WTC11 (cell line): ENCODE measurements at regions not wholly inside any gene's neighbourhood (a gene's known extent, or its start where the extent isn't known, plus 50 kb on each side); places are given as distances from the start of the nearest gene placed in this dataset.

Source experiments
- ATAC-seq: fragments of 200-7000 bp; cut with Tn5 transposase; 2 replicates; pipeline ENCODE4 v1.10.0; 2021; ENCODE audit warnings: mild to moderate bottlenecking, moderate library complexity
- CTCF ChIA-PET: fragments of 300-600 bp; sonication (Branson Sonifier 250); formaldehyde crosslinking; loops from one replicate; lab custom pipeline; 2021; ENCODE audit warnings: antibody characterized with exemption; lab: Charles Lee
- POLR2A ChIA-PET: fragments of 350-600 bp; sonication (Branson Sonifier 250); formaldehyde crosslinking; loops from one replicate; lab custom pipeline; 2021; ENCODE audit warnings: antibody characterized with exemption; lab: Charles Lee
- DNase-seq: peaks from one replicate; pipeline ENCODE4 v3.0.0; 2021; ENCODE audit warnings: low spot score
- H3K27ac Mint-ChIP-seq: 2 replicates; pipeline ENCODE4 v1.8.0; 2021; ENCODE audit warnings: mixed read lengths
- H3K27me3 Mint-ChIP-seq: 2 replicates; pipeline ENCODE4 v1.8.0; 2021; ENCODE audit warnings: low read depth, mild to moderate bottlenecking, moderate library complexity, mixed read lengths
- H3K36me3 Mint-ChIP-seq: 2 replicates; pipeline ENCODE4 v1.8.0; 2021; ENCODE audit warnings: mixed read lengths
- H3K4me1 Mint-ChIP-seq: 2 replicates; pipeline ENCODE4 v1.8.0; 2022; ENCODE audit warnings: mixed read lengths
- H3K4me3 Mint-ChIP-seq: 2 replicates; pipeline ENCODE4 v1.8.0; 2021; ENCODE audit warnings: mild to moderate bottlenecking, moderate library complexity, mixed read lengths
- H3K9me3 Mint-ChIP-seq: 2 replicates; pipeline ENCODE4 v1.8.0; 2021; ENCODE audit warnings: mixed read lengths
- AR ChIP-seq: fragments of 250-450 bp; sonication (Bioruptor Pico); IDR thresholded peaks from 2 replicates; pipeline ENCODE4 v1.9.0; 2021; ENCODE audit warnings: mild to moderate bottlenecking
- ATF6 ChIP-seq: sonication (generic); formaldehyde crosslinking; IDR thresholded peaks from 2 replicates; pipeline ENCODE4 v1.8.1; 2023; ENCODE audit warnings: mild to moderate bottlenecking, missing genetic modification reagents
- CTCF ChIP-seq: fragments of 200-600 bp; IDR thresholded peaks from 2 replicates; pipeline ENCODE4 v1.8.0; 2022; ENCODE audit warnings: antibody characterized with exemption
- ELF4 ChIP-seq: sonication (generic); formaldehyde crosslinking; IDR thresholded peaks from 2 replicates; pipeline ENCODE4 v1.8.1; 2022; ENCODE audit warnings: low read depth, mild to moderate bottlenecking, moderate library complexity, missing genetic modification reagents
- EMX1 ChIP-seq: fragments of 250-450 bp; sonication (Bioruptor Pico); IDR thresholded peaks from 2 replicates; pipeline ENCODE4 v1.8.0; 2021; ENCODE audit warnings: mild to moderate bottlenecking
- GTF2I ChIP-seq: fragments of 250-450 bp; sonication (Bioruptor Pico); conservative IDR thresholded peaks from 2 replicates; pipeline ENCODE4 v1.4.0; 2021; ENCODE audit warnings: mild to moderate bottlenecking
- HMGA2 ChIP-seq: fragments of 250-450 bp; sonication (Bioruptor Pico); IDR thresholded peaks from 2 replicates; pipeline ENCODE4 v1.4.0; 2021; ENCODE audit warnings: mild to moderate bottlenecking, moderate library complexity
- JAZF1 ChIP-seq: fragments of 250-450 bp; sonication (Bioruptor Pico); IDR thresholded peaks from 2 replicates; pipeline ENCODE4 v1.9.0; 2021; ENCODE audit warnings: moderate library complexity, mild to moderate bottlenecking, inconsistent platforms
- MXD4 ChIP-seq: fragments of 250-450 bp; sonication (Bioruptor Pico); IDR thresholded peaks from 2 replicates; pipeline ENCODE4 v1.8.0; 2021; ENCODE audit warnings: mild to moderate bottlenecking, moderate library complexity, borderline replicate concordance
- OVOL2 ChIP-seq: fragments of 250-450 bp; sonication (Bioruptor Pico); IDR thresholded peaks from 2 replicates; pipeline ENCODE4 v1.9.0; 2021; ENCODE audit warnings: mild to moderate bottlenecking, borderline replicate concordance
- SMAD3 ChIP-seq: sonication (generic); formaldehyde crosslinking; IDR thresholded peaks from 2 replicates; pipeline ENCODE4 v1.8.0; 2022; ENCODE audit warnings: missing genetic modification reagents, mild to moderate bottlenecking, borderline replicate concordance
- SMAD4 ChIP-seq: sonication (generic); formaldehyde crosslinking; IDR thresholded peaks from 2 replicates; pipeline ENCODE4 v1.8.0; 2022; ENCODE audit warnings: mild to moderate bottlenecking, missing genetic modification reagents
- USF2 ChIP-seq: sonication (generic); formaldehyde crosslinking; IDR thresholded peaks from 2 replicates; pipeline ENCODE4 v1.8.1; 2023; ENCODE audit warnings: mild to moderate bottlenecking, missing genetic modification reagents, moderate library complexity
- ZNF263 ChIP-seq: sonication (generic); formaldehyde crosslinking; IDR thresholded peaks from 2 replicates; pipeline ENCODE4 v1.8.1; 2022; ENCODE audit warnings: low read depth, mild to moderate bottlenecking, moderate library complexity, missing genetic modification reagents
- TF ChIP-seq, protein P1 (sequence below): sonication (generic); formaldehyde crosslinking; IDR thresholded peaks from 2 replicates; pipeline ENCODE4 v1.8.1; 2022; ENCODE audit warnings: low read depth, missing genetic modification reagents, borderline replicate concordance
- TF ChIP-seq, protein P2 (sequence below): sonication (generic); formaldehyde crosslinking; IDR thresholded peaks from 2 replicates; pipeline ENCODE4 v1.8.1; 2023; ENCODE audit warnings: mild to moderate bottlenecking, missing genetic modification reagents, borderline replicate concordance

DNA sequence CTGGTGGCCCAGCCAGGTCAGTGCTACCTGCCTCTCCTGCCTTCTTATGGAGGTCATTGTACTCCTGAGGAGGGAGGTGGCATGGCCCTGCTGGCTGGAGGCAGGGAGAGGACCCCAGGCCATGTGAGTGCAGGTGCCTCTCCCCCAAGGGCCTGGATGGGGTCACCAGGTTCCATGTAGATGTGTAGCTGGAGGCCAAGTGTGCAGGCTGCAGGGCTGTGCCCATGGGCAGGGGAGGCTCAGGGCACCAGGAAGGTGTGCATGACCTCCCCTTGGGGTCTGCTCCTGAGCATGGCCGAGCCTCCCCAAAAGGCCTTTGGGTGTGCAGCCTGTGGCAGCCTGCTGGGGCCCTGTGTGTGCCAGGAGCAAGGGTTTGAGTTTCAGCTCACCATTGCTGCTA is 128.1 kb upstream of the HDAC4 start (continued):
- no peak for TF ChIP-seq HMGA2 (CRISPR knock-in tag)
- no peak for TF ChIP-seq ZNF263 (CRISPR knock-in tag)

DNA sequence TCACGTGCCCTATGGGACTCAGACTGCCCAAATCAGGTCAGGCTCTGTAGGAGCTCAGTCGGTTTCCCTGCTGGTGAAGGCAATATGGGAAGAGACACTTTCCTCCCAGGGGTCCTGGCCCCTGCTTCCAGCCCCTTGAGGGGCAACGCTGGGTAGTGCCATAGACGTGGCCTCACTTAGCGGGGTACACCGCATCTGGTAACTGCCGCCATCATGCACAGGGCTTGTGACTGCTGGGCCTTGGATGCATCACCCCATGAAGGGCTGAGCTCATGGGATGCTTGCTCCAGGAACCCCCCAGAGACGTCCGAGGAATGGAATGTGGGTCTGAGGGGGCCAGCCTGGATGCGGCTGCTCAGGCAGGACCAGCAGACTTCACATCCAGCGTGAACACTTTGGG is 127.3 kb upstream of the HDAC4 start:
- Mint-ChIP-seq H3K4me3 (no peak overlapping the region), H3K4me1 (no peaks in the 10 kb centered on the region), H3K27ac (no peak overlapping the region), H3K36me3 (no peaks in the 10 kb centered on the region), H3K9me3 (peaks cover 3% of the 10 kb centered on the region; the same call in 1 of the 2 replicates), H3K27me3 (peaks cover 4% of the 10 kb centered on the region; the same call in 1 of the 2 replicates)
- ChIA-PET POLR2A (no interaction called here), CTCF (interaction anchor here (1.4 kb wide), 1 partner anchor 11 kb away, joined by 3 read pairs; no protein-coding TSS in a partner anchor)
- ATAC-seq (no peak), DNase-seq (no peak)
- TF ChIP-seq EMX1 (CRISPR knock-in tag) = no peak
- TF ChIP-seq CTCF = no peak
- TF ChIP-seq, protein P1, sequence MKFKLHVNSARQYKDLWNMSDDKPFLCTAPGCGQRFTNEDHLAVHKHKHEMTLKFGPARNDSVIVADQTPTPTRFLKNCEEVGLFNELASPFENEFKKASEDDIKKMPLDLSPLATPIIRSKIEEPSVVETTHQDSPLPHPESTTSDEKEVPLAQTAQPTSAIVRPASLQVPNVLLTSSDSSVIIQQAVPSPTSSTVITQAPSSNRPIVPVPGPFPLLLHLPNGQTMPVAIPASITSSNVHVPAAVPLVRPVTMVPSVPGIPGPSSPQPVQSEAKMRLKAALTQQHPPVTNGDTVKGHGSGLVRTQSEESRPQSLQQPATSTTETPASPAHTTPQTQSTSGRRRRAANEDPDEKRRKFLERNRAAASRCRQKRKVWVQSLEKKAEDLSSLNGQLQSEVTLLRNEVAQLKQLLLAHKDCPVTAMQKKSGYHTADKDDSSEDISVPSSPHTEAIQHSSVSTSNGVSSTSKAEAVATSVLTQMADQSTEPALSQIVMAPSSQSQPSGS (CRISPR knock-in tag) = no peak
- no peak for TF ChIP-seq HMGA2 (CRISPR knock-in tag)
- no peak for TF ChIP-seq USF2

DNA sequence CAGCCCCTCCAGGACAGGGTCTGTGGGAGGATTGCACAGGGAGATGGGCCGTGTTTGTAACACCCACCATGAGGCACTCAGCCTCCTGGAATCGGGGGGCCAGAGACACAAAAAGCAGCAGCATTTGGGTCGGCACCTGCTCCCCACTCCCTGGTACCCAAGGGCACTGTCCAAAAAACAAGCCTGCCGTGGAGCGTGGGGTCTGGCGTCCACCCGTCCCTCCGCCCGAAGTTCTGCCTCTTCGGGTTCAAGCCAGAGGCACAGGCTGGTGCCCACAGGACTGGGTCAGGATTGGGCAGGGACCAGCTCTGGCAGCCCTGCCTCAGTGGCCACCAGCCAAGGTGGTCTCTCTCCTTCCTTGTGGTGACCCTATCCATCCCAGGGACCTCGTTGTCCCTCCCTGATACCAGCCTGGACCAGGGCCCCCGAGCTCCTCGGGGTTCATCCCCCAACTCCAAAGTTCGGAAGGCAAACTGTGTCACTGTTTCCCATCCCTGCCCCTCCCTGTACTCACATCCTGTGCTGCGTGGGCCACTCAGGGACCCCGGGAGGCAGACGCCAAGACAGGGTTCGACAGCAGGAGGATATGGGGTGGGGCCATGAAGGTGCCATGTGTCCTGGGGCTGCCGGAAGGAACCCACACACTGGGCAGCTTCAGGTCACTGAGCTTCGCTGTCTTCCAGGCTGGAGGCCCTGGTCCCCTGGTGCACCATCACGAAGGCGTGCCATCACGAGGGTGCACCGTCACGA is 126.0 kb upstream of the HDAC4 start:
- ChIA-PET POLR2A (no interaction called here), CTCF (no interaction called here)
- DNase-seq (no peak), ATAC-seq (no peak)
- Mint-ChIP-seq H3K9me3 (peaks cover 3% of the 10 kb centered on the region; the same call in 1 of the 2 replicates), H3K36me3 (no peaks in the 10 kb centered on the region), H3K4me1 (no peaks in the 10 kb centered on the region), H3K27me3 (0 out of 2 replicates have a peak, but pooled peaks cover 4% of the 10 kb centered on the region), H3K4me3 (no peak overlapping the region), H3K27ac (no peak overlapping the region)
- TF ChIP-seq AR (CRISPR knock-in tag) (no peak), ATF6 (CRISPR knock-in tag) (no peak), JAZF1 (no peak), SMAD4 (CRISPR knock-in tag) (no peak), MXD4 (CRISPR knock-in tag) (no peak), SMAD3 (CRISPR knock-in tag) (no peak), GTF2I (CRISPR knock-in tag) (no peak), OVOL2 (CRISPR knock-in tag) (no peak), ELF4 (CRISPR knock-in tag) (no peak)
- TF ChIP-seq, protein P2, sequence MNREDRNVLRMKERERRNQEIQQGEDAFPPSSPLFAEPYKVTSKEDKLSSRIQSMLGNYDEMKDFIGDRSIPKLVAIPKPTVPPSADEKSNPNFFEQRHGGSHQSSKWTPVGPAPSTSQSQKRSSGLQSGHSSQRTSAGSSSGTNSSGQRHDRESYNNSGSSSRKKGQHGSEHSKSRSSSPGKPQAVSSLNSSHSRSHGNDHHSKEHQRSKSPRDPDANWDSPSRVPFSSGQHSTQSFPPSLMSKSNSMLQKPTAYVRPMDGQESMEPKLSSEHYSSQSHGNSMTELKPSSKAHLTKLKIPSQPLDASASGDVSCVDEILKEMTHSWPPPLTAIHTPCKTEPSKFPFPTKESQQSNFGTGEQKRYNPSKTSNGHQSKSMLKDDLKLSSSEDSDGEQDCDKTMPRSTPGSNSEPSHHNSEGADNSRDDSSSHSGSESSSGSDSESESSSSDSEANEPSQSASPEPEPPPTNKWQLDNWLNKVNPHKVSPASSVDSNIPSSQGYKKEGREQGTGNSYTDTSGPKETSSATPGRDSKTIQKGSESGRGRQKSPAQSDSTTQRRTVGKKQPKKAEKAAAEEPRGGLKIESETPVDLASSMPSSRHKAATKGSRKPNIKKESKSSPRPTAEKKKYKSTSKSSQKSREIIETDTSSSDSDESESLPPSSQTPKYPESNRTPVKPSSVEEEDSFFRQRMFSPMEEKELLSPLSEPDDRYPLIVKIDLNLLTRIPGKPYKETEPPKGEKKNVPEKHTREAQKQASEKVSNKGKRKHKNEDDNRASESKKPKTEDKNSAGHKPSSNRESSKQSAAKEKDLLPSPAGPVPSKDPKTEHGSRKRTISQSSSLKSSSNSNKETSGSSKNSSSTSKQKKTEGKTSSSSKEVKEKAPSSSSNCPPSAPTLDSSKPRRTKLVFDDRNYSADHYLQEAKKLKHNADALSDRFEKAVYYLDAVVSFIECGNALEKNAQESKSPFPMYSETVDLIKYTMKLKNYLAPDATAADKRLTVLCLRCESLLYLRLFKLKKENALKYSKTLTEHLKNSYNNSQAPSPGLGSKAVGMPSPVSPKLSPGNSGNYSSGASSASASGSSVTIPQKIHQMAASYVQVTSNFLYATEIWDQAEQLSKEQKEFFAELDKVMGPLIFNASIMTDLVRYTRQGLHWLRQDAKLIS (CRISPR knock-in tag) = no peak
- TF ChIP-seq, protein P1 (CRISPR knock-in tag) = no peak
